Heart left ventricle (tissue), 13 donors: ENCODE measurements at regions not wholly inside any gene's neighbourhood (a gene's known extent, or its start where the extent isn't known, plus 50 kb on each side); places are given as distances from the start of the nearest gene placed in this dataset.

Source experiments
- CTCF ChIP-seq, 12 donors: fragments of 200-600 bp; sonication (generic) in 4 of 12; IDR thresholded peaks; one replicate each; pipeline versions ENCODE4 v1.5.0 to v1.8.0; 2018 to 2022; ENCODE audit warnings: antibody characterized with exemption in 12 of 12, mild to moderate bottlenecking in 5 of 12
- POLR2A ChIP-seq, 2 donors: fragments of 450-650 bp; IDR thresholded peaks; one replicate each; pipeline ENCODE4 v1.6.1; 2017; ENCODE audit warnings: antibody characterized with exemption in 2 of 2, mild to moderate bottlenecking in 2 of 2, moderate library complexity in 2 of 2
- donor health status: ischemic (EF 13 %, LVEDD 7.1; RV severe dilation, severe dysfunction).
- donor health status: DM: no; HTN: yes; CAD: no.
- donor health status: DM: no; HTN: no; CAD: no.
- donor health status: ischemic (EF 25% LVEDD 6.9; RV normal size, moderate dysfunction).
- donor health status: ischemic (EF 25% LVEDD 5.7; RV mildly dilated, moderate dysfunction).
- donor health status: ischemic (EF 35%, LVEDD 5.7; RV mildly dilated, moderate dysfunction).
- donor health status: nonischemic (EF 11% LVEDD 7.7; RV severe dilation, severe dysfunction).
- donor health status: DM: yes; HTN: yes; CAD: no.
- donor health status: PGD.
- donor health status: ischemic (EF 29% LVEDD 5.4; RV normal size, mild dysfunction).
- donor health status: nonischemic (EF 23%, LVEDD 6.1; RV moderate dilation, normal function).

GRCh38 chr7:25841575-25841974, 310.4 kb upstream of the NFE2L3 start:
- TF ChIP-seq POLR2A (IDR thresholded peaks at IDR 0.05) (no peak), CTCF (IDR thresholded peaks at IDR 0.05) (no peak)
